ENCODE measurements at regions not wholly inside any gene's neighbourhood (a gene's known extent, or its start where the extent isn't known, plus 50 kb on each side); places are given as distances from the start of the nearest gene placed in this dataset.

GRCh38 chr15:79769069-79769481, 127.7 kb downstream of the MTHFS start:
- H2BK20ac ChIP-seq (ENCODE audit: low read depth, low read length, poor library complexity, severe bottlenecking), result no peak overlapping the region
- Mint-ChIP-seq H3K4me1 (0 out of 4 replicates have a peak, but pooled peaks cover 0 to 3% of the 10 kb centered on the region in 2 experiments), H3K4me3 (no peak overlapping the region), H3K9me3 (no peaks in the 10 kb centered on the region; a peak in 1 of 5 replicates), H3K27me3 (ENCODE audit: low read depth) (peaks cover 1% of the 10 kb centered on the region), H3K36me3 (ENCODE audit: insufficient read depth in 1 of 3, low read depth in 3 of 3) (no peaks in the 10 kb centered on the region), H3K27ac (no peak overlapping the region)
- no peak overlapping the region for H2BK120ac ChIP-seq (ENCODE audit: low read depth, low read length, poor library complexity, severe bottlenecking)
- H3K56ac ChIP-seq (ENCODE audit: insufficient read length, low read depth, low read length), result no peak overlapping the region
- no peak overlapping the region for H2BK5ac ChIP-seq (ENCODE audit: insufficient read length, low read length)
- H3K4me1 ChIP-seq (ENCODE audit: insufficient read depth, low read length), result no peaks in the 10 kb centered on the region
- no peak overlapping the region for H3K4me2 ChIP-seq (ENCODE audit: insufficient read depth, insufficient read length, low read length)
- H3K23me2 ChIP-seq (ENCODE audit: insufficient read length, low read depth, low read length, poor library complexity, severe bottlenecking), result no peaks in the 10 kb centered on the region
- H3K9ac ChIP-seq (ENCODE audit: extremely low read depth, insufficient read length, low read length), result no peak overlapping the region
- H3K4ac ChIP-seq (ENCODE audit: low read depth, low read length), result no peak overlapping the region
- H4K20me1 ChIP-seq (ENCODE audit: control insufficient read depth, insufficient read depth, insufficient read length), result no peaks in the 10 kb centered on the region
- H2AK5ac ChIP-seq (ENCODE audit: insufficient read length, low read length), result no peak overlapping the region
- no peaks in the 10 kb centered on the region for H3K79me1 ChIP-seq (ENCODE audit: insufficient read depth, low read depth, low read length, poor library complexity, severe bottlenecking)
- no peak overlapping the region for H4K91ac ChIP-seq (ENCODE audit: insufficient read length, low read depth, low read length)
- no CpG with 5 or more reads among the region's 4 CpGs for WGBS (ENCODE audit: extremely low coverage, insufficient read length, low lambda C conversion rate)
- no peaks in the 10 kb centered on the region for H3K27me3 ChIP-seq (ENCODE audit: insufficient read depth, low read length)
- no peak overlapping the region for H3K18ac ChIP-seq (ENCODE audit: insufficient read length, low read depth, low read length)
- no peak overlapping the region for H3K23ac ChIP-seq (ENCODE audit: insufficient read length, low read depth, low read length)
- no peak overlapping the region for H2AFZ ChIP-seq (ENCODE audit: low read length)
- no peak for DNase-seq
- H3K27ac ChIP-seq (ENCODE audit: insufficient read length, low read depth, low read length), result no peak overlapping the region
- peak; percentile 50 for TF ChIP-seq CTCF (conservative IDR thresholded peaks at IDR 0.05)
- H4K5ac ChIP-seq (ENCODE audit: insufficient read length, low read depth, low read length), result no peak overlapping the region
- H3K9me3 ChIP-seq (ENCODE audit: control insufficient read depth, low read depth, low read length), result no peaks in the 10 kb centered on the region
- no peak overlapping the region for H2BK12ac ChIP-seq (ENCODE audit: insufficient read length, low read depth, low read length)
- no peak overlapping the region for H3T11ph ChIP-seq (ENCODE audit: low read length)
- H2BK15ac ChIP-seq (ENCODE audit: low read depth, low read length), result no peak overlapping the region
- H3K79me2 ChIP-seq (ENCODE audit: insufficient read depth, low read length), result no peaks in the 10 kb centered on the region
- no peak overlapping the region for H4K8ac ChIP-seq (replicated peaks; ENCODE audit: insufficient read length, low read depth, low read length)
- H3K14ac ChIP-seq (ENCODE audit: insufficient read depth, low read length), result no peak overlapping the region
